ENCODE measurements at regions not wholly inside any gene's neighbourhood (a gene's known extent, or its start where the extent isn't known, plus 50 kb on each side); places are given as distances from the start of the nearest gene placed in this dataset.

- no peaks in the 10 kb centered on the region for H3K27me3 ChIP-seq (ENCODE audit: control insufficient read depth in 2 of 2, insufficient read depth in 2 of 2, low read length in 2 of 2)
- peaks cover 4 to 9% (median 8%) of the 10 kb centered on the region in 3 donors for H3K27me3 Mint-ChIP-seq (ENCODE audit: low read depth in 3 of 3)
- no peak overlapping the region for H3K4me3 ChIP-seq (replicated peaks in 1 of 3; ENCODE audit: low read depth in 2 of 3, low read length in 3 of 3)
- no peaks in the 10 kb centered on the region for H3K36me3 ChIP-seq (replicated peaks in 1 of 2; ENCODE audit: control insufficient read depth in 1 of 2, insufficient read depth in 2 of 2, low read length in 2 of 2)
- no peaks in the 10 kb centered on the region for H4K20me1 ChIP-seq (ENCODE audit: insufficient read depth, low read length)
- H3K79me2 ChIP-seq (ENCODE audit: insufficient read depth, low read length) = no peaks in the 10 kb centered on the region
- peaks cover 0 to 12% of the 10 kb centered on the region in 2 donors for H3K9me3 ChIP-seq (replicated peaks in 1 of 2; ENCODE audit: control insufficient read depth in 1 of 2, insufficient read depth in 1 of 2, low read length in 2 of 2)
- H3K36me3 Mint-ChIP-seq = no peaks in the 10 kb centered on the region
- H2AFZ ChIP-seq (ENCODE audit: insufficient read depth, low read depth, low read length, poor library complexity, severe bottlenecking) = no peak overlapping the region
- TF ChIP-seq, protein P1, sequence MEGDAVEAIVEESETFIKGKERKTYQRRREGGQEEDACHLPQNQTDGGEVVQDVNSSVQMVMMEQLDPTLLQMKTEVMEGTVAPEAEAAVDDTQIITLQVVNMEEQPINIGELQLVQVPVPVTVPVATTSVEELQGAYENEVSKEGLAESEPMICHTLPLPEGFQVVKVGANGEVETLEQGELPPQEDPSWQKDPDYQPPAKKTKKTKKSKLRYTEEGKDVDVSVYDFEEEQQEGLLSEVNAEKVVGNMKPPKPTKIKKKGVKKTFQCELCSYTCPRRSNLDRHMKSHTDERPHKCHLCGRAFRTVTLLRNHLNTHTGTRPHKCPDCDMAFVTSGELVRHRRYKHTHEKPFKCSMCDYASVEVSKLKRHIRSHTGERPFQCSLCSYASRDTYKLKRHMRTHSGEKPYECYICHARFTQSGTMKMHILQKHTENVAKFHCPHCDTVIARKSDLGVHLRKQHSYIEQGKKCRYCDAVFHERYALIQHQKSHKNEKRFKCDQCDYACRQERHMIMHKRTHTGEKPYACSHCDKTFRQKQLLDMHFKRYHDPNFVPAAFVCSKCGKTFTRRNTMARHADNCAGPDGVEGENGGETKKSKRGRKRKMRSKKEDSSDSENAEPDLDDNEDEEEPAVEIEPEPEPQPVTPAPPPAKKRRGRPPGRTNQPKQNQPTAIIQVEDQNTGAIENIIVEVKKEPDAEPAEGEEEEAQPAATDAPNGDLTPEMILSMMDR (IDR thresholded peaks at IDR 0.05) = no peak
- no peak overlapping the region for H3K4me3 Mint-ChIP-seq
- 100% methylated on average over 2 of the region's 4 CpGs for WGBS (ENCODE audit: insufficient coverage)
- no peaks in the 10 kb centered on the region for H3K4me1 Mint-ChIP-seq
- H3K4me2 ChIP-seq (replicated peaks; ENCODE audit: extremely low read depth, low read length, poor library complexity, severe bottlenecking) = no peak overlapping the region
- no peak overlapping the region for H3K9ac ChIP-seq (ENCODE audit: insufficient read depth, low read length, poor library complexity, severe bottlenecking)
- intact Hi-C loops (cut with micrococcal nuclease) = no loop called here
- peaks cover 3 to 24% (median 15%) of the 10 kb centered on the region in 7 donors for H3K9me3 Mint-ChIP-seq
- DNase-seq = no peak
- no peak overlapping the region for H3K27ac ChIP-seq (ENCODE audit: low read depth in 1 of 2, low read length in 2 of 2)
- no peak overlapping the region for H3K27ac Mint-ChIP-seq
- no peaks in the 10 kb centered on the region for H3K4me1 ChIP-seq (ENCODE audit: control insufficient read depth in 1 of 2, insufficient read depth in 2 of 2, low read length in 2 of 2)
Measured at GRCh38 chr13:109323338-109323737, 463.0 kb downstream of the IRS2 start.

- TF ChIP-seq, protein P1 (IDR thresholded peaks at IDR 0.05) = no peak
Measured at GRCh38 chr13:109318945-109319590, 467.3 kb downstream of the IRS2 start.

More at GRCh38 chr13:109318945-109319590, 467.3 kb downstream of the IRS2 start:
- Histone ChIP-seq H3K36me3 (replicated peaks in 1 of 2; ENCODE audit: control insufficient read depth in 1 of 2, insufficient read depth in 2 of 2, low read length in 2 of 2) (no peaks in the 10 kb centered on the region), H3K4me1 (ENCODE audit: control insufficient read depth in 1 of 2, insufficient read depth in 2 of 2, low read length in 2 of 2) (no peaks in the 10 kb centered on the region), H4K20me1 (ENCODE audit: insufficient read depth, low read length) (no peaks in the 10 kb centered on the region), H3K79me2 (ENCODE audit: insufficient read depth, low read length) (no peaks in the 10 kb centered on the region), H3K27me3 (ENCODE audit: control insufficient read depth in 2 of 2, insufficient read depth in 2 of 2, low read length in 2 of 2) (no peaks in the 10 kb centered on the region), H2AFZ (ENCODE audit: insufficient read depth, low read depth, low read length, poor library complexity, severe bottlenecking) (no peak overlapping the region), H3K4me2 (replicated peaks; ENCODE audit: extremely low read depth, low read length, poor library complexity, severe bottlenecking) (no peak overlapping the region), H3K4me3 (replicated peaks in 1 of 3; ENCODE audit: low read depth in 2 of 3, low read length in 3 of 3) (no peak overlapping the region), H3K27ac (ENCODE audit: low read depth in 1 of 2, low read length in 2 of 2) (no peak overlapping the region), H3K9ac (ENCODE audit: insufficient read depth, low read length, poor library complexity, severe bottlenecking) (no peak overlapping the region), H3K9me3 (replicated peaks in 1 of 2; ENCODE audit: control insufficient read depth in 1 of 2, insufficient read depth in 1 of 2, low read length in 2 of 2) (peaks cover 0 to 20% of the 10 kb centered on the region in 2 donors)
- 91% methylated on average over 20 of the region's 23 CpGs for WGBS (ENCODE audit: insufficient coverage)
- Mint-ChIP-seq H3K36me3 (no peaks in the 10 kb centered on the region), H3K4me3 (no peak overlapping the region), H3K9me3 (peaks cover 8 to 34% (median 21%) of the 10 kb centered on the region in 7 donors), H3K27me3 (ENCODE audit: low read depth in 3 of 3) (peaks cover 5 to 15% (median 6%) of the 10 kb centered on the region in 3 donors), H3K27ac (no peak overlapping the region), H3K4me1 (no peaks in the 10 kb centered on the region)
- intact Hi-C loops (cut with micrococcal nuclease) = no loop called here
- DNase-seq = no peak

All from CD14-positive monocyte (primary cell).